Dendritic cell treated with granulocyte-macrophage colony-stimulating factor and Interleukin-4, amounts not matched to agents 40 ng/mL and 50 ng/mL, for 4 days (primary cell): ENCODE measurements at regions not wholly inside any gene's neighbourhood (a gene's known extent, or its start where the extent isn't known, plus 50 kb on each side); places are given as distances from the start of the nearest gene placed in this dataset.

Source experiments
- H3K27ac Mint-ChIP-seq: one replicate; pipeline ENCODE4 v1.8.0; 2022; ENCODE audit warnings: mild to moderate bottlenecking, mixed read lengths
- H3K27me3 Mint-ChIP-seq: one replicate; pipeline ENCODE4 v1.8.0; 2022; ENCODE audit warnings: mild to moderate bottlenecking, mixed read lengths
- H3K36me3 Mint-ChIP-seq: one replicate; pipeline ENCODE4 v1.8.0; 2022; ENCODE audit warnings: low read depth, mixed read lengths
- H3K4me1 Mint-ChIP-seq: one replicate; pipeline ENCODE4 v1.8.0; 2022; ENCODE audit warnings: low read depth, mixed read lengths
- H3K4me3 Mint-ChIP-seq: one replicate; pipeline ENCODE4 v1.8.0; 2022; ENCODE audit warnings: mild to moderate bottlenecking, moderate library complexity, mixed read lengths
- H3K9me3 Mint-ChIP-seq: one replicate; pipeline ENCODE4 v1.8.0; 2022; ENCODE audit warnings: mixed read lengths
- intact Hi-C: fragments of 100-400 bp; cut with micrococcal nuclease; formaldehyde crosslinking; loops from one replicate; pipeline ENCODE4 v1.15.0; 2022

DNA sequence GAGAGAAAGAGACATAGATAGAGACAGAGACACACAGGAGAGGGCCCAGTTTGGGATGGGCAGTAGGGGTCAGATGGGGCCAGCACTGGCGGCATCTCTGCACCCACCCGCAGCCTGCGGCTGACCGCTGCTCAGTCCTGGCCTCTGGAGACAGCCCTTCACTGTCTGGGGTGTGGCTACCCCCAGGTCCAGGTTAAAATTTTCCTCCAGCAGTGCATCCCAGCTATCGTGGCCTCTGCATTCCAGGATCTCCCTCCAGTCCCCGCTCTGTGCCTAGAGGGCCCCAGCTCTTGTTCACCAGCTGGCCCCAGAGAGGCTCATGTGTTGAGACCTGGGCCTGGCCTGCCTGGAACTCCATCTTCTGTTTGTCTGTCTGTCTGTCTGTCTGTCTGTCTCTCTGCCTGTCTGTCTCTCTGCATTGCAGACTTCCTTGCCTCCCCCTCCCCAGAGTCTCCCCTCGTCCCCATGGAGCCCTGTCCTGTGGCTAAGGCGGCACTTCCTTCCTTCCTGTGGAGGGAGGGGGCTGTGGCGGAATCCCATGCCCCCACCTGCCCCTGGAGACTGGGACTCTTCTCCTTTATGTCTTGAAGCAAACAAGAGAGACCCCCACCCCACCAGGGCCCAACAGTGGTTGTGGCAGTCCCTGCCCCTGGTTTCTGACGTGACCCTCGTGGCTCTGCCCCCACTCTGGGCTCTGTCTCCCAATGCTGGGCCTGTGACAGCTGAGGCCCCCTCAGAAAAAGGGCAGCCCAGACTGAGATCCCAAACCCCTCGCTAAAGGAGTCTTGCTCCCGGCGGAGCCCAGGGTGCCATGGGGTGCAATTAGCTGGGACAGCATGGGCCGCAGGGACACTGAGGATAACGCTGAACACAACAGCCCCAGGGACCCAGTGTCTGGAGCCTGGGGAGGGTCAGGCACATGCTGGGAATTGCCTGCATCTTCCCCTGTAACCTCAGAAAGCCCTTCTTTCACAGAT is 241.8 kb downstream of the NPHP4 start:
- no peaks in the 10 kb centered on the region for H3K9me3 Mint-ChIP-seq
- H3K4me3 Mint-ChIP-seq, result no peak overlapping the region
- intact Hi-C loops, result no loop called here
- H3K27me3 Mint-ChIP-seq, result no peaks in the 10 kb centered on the region
- no peaks in the 10 kb centered on the region for H3K4me1 Mint-ChIP-seq
- H3K27ac Mint-ChIP-seq, result no peak overlapping the region
- no peaks in the 10 kb centered on the region for H3K36me3 Mint-ChIP-seq

DNA sequence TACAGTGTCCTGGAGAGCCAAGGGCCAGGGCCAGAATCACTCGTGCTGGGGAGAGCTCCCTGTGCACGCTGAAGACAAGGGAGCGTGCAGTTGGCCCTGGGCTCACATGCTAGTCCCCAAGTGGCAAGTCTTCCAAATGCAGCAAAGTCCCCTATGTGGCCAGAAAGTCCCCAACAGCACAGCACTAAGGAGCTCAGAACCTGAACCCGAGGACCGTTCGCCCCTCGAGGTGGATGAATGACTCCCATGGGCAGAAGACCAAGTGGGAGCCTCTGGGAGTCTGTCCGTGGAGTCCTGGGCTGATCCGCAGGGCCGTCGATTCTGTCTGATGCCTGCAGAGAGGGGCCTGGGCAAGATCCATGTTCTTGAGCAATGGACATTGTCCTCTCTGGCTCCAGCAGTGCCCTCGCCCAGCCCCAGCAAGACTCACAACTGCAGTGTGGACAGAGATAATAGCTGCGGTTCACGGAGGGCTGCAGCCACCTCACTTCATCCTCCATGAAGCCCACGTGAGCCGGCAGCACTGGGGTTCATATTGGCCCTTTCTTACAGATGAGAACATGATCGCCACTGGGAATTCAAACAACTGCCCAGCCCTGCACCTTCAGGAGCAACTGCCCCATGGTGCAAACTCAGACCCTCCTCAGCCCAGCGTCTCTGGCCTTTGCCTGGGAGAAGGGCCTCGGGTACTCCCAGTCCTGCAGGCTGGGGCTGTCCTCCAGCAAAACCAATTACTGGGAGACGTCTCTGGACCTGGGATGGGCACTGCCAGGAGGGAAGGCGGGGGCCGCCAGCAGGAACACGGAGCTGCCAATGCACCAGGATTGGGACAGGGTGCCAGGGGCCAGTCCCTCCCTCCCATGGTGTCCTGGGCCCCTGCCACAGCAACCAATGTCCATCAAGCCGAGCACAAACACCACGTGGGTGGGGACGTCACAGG is 243.7 kb downstream of the NPHP4 start:
- H3K4me1 Mint-ChIP-seq, result no peaks in the 10 kb centered on the region
- H3K9me3 Mint-ChIP-seq, result no peaks in the 10 kb centered on the region
- peaks cover 6% of the 10 kb centered on the region for H3K27me3 Mint-ChIP-seq
- no peak overlapping the region for H3K27ac Mint-ChIP-seq
- no peak overlapping the region for H3K4me3 Mint-ChIP-seq
- no peaks in the 10 kb centered on the region for H3K36me3 Mint-ChIP-seq
- intact Hi-C loops, result loop anchor here (5.0 kb wide), 1 partner anchor 1836 kb away; no protein-coding TSS in a partner anchor

DNA sequence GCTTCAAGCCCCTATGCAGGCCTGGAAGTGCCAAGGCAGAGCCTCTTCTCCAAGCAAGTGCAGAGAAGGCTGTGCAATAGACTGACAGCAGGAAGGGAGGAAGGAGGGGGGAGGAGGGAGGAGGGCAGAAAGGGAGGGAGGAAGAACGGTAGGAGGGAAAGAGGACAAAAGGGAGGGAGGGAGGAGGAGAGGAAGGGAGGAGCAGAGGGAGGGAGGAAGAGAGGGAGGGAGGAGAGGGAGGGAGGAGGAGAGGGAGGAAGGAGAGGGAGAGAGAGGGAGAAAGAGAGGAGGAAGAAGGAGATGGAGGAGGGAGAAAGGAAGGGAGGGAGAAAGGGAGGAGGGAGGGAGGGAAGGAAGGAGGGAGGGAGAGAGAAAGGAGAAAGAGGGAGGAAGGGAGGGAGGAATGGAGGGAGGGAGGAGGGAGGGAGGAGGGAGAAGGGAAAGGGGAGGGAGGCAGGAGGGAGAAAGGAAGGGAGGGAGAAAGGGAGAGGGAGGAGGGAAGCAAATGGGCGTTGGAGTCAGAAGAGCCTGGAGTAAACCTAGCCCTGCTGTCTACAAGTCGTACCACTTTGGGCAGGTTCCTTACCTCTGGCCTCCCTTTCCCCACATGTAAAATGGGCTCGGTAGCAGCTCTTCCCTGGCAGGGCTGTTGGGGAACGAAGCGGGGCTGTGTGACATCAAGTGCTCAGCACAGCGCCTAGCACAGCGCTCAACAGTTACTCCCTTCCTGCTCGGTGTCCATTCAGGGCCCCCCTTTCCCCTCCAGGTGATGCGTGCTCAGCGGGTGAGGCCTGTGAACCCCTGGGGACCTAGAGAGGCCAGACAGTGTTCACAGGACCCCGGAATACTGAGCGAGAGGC is 244.6 kb downstream of the NPHP4 start:
- Mint-ChIP-seq H3K9me3 (no peaks in the 10 kb centered on the region), H3K27ac (no peak overlapping the region), H3K4me3 (no peak overlapping the region), H3K4me1 (no peaks in the 10 kb centered on the region), H3K27me3 (peaks cover 6% of the 10 kb centered on the region), H3K36me3 (no peaks in the 10 kb centered on the region)
- intact Hi-C loops, result loop anchor here (5.0 kb wide), 1 partner anchor 1835 kb away; no protein-coding TSS in a partner anchor

DNA sequence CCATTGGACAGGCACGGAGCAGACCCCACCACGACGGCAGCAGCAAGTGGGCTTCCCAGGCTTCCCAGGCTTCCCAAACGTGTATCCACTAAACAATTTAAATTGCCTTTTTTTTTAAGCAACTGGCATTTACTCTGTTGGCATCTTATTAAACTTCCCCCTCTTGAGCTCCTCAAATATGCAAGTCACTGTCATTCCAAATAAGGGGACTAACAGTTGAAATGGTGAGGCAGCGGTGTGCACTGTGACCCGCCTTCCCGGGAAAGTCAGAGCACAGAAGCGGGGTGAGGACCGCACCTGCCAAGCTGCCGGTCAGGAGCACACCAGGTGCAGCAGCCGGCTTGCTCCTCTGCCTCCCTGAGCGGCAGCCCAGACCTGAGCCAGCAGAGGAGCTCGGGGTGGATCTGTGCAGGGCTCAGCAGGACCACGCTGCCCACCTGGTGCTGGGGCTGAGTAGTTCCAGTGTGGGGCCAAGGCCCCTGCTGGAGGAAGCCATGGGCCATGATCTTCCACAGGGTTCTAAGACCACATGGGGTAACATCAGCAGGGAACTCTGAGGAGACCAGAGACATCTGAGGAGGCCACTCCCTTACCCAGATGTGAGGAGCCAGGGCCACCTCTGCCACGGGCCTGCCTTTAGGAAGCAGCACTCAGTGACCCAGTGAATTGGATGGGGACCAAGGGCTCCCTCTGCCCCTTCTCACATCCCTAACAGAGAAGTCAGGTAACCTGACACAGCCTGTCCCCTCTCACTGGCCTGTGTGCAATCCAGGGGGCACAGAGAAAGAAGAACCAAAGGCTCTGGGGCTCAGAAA is 245.4 kb downstream of the NPHP4 start:
- Mint-ChIP-seq H3K27ac (no peak overlapping the region), H3K4me3 (no peak overlapping the region), H3K27me3 (peaks cover 6% of the 10 kb centered on the region), H3K4me1 (no peaks in the 10 kb centered on the region), H3K36me3 (no peaks in the 10 kb centered on the region), H3K9me3 (no peaks in the 10 kb centered on the region)
- intact Hi-C loops, result loop anchor here (5.0 kb wide), 1 partner anchor 1835 kb away; no protein-coding TSS in a partner anchor

DNA sequence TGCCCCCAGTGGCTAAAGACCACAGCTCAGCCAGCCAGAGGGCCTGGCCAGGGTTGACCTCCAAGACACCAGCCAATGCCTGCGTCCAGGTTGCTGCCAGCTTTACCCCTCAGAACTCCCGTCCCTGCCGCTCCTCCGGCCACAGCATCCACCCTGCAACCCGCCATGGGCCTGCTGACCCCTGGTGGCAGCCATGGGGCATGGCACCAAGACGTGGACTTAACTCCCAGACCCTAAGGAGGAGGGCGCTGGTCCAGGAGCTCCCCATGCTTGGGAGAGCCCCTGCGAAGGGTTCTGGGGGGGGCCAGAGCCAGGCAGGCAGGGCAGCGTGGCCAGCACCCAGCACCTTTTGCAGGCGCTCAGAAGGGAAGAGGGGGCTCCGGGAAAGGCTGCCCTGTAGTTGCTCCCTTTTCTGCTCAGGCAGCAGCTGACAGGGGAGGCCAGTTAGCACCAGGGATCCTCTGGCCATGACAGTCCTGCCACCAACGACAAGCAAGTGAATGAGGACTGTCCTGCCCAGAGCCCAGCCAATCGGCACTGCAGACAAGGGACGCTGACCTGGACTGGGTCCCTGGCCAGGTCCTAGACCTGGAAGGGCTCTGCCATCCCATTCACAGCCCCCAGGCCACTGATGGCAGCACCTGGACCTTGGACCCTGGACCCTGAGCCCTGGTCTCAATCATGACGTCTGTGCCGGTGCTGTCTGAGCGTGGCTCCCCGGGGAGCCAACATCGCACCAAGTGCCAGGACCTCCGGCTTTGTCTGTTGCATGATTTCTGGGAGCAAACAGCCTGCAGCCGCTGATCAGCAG is 246.2 kb downstream of the NPHP4 start:
- H3K9me3 Mint-ChIP-seq, result no peaks in the 10 kb centered on the region
- intact Hi-C loops, result loop anchor here (5.0 kb wide), 1 partner anchor 1834 kb away; no protein-coding TSS in a partner anchor
- H3K27ac Mint-ChIP-seq, result no peak overlapping the region
- H3K4me1 Mint-ChIP-seq, result no peaks in the 10 kb centered on the region
- H3K4me3 Mint-ChIP-seq, result no peak overlapping the region
- H3K36me3 Mint-ChIP-seq, result no peaks in the 10 kb centered on the region
- H3K27me3 Mint-ChIP-seq, result peaks cover 6% of the 10 kb centered on the region

DNA sequence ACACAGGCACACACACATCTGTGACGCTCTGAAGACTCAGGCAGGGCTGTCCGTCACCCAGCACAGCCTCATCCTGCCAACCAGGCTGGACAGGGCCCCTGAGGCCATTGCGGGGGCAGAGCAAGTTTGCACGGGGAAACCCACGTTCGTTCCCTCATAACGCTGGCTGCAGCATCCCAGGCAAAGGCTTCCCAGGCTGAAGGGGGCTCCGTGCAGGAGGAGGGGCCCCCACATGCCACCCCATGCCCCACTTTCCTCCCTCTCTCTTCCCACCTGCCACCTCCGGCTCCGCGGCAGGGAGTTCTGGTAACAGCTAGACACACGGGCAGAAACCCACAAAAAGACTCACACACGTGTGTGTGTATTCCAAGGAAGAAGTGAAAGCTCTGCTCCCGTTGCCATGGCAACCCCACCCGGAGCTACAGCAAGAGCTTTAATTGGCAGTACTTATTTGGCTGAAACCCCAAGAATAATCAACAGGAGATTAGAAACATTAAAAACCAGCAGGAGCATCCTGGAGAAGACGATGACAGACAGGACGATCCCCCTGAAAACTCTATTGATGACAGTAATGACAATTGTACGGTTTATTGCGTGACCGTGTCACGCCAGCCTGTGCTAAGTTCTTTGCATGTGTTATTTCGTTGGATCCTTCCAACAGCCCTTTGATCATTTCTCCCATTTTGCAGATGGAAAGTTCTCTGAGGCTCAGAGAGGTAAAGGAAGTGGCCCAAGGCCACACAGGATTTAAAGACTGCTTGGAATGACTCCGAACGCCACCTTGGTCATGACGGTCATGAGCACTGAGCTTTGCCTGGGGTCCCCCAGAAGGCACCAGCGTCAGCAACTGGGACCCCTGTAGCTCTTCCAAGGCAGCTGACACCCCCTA is 247.1 kb downstream of the NPHP4 start:
- H3K27ac Mint-ChIP-seq, result no peak overlapping the region
- intact Hi-C loops, result loop anchor here (5.0 kb wide), 1 partner anchor 1833 kb away; no protein-coding TSS in a partner anchor
- H3K36me3 Mint-ChIP-seq, result no peaks in the 10 kb centered on the region
- no peak overlapping the region for H3K4me3 Mint-ChIP-seq
- no peaks in the 10 kb centered on the region for H3K9me3 Mint-ChIP-seq
- peaks cover 6% of the 10 kb centered on the region for H3K27me3 Mint-ChIP-seq
- H3K4me1 Mint-ChIP-seq, result no peaks in the 10 kb centered on the region

DNA sequence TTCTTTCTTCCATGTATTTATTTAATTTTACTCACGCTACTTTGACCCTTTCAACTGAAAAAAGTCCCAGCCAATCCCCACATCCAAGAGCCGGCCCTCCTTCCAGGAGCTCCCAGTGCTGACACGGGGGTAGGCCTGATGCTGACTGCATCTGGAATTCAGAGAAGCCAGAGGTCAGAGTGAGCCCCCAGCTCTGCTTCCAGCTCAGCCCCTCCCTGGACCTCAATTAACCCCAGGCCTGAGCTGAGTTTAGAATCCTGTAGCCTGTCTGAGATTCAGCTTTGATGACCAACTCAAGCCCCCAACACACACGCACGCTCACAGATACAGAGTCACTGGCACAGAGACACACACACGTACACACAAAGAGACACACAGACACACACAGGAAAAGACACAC is 247.9 kb downstream of the NPHP4 start:
- Mint-ChIP-seq H3K36me3 (no peaks in the 10 kb centered on the region), H3K4me3 (no peak overlapping the region), H3K4me1 (no peaks in the 10 kb centered on the region), H3K9me3 (no peaks in the 10 kb centered on the region), H3K27ac (no peak overlapping the region), H3K27me3 (peaks cover 10% of the 10 kb centered on the region)
- intact Hi-C loops, result no loop called here

DNA sequence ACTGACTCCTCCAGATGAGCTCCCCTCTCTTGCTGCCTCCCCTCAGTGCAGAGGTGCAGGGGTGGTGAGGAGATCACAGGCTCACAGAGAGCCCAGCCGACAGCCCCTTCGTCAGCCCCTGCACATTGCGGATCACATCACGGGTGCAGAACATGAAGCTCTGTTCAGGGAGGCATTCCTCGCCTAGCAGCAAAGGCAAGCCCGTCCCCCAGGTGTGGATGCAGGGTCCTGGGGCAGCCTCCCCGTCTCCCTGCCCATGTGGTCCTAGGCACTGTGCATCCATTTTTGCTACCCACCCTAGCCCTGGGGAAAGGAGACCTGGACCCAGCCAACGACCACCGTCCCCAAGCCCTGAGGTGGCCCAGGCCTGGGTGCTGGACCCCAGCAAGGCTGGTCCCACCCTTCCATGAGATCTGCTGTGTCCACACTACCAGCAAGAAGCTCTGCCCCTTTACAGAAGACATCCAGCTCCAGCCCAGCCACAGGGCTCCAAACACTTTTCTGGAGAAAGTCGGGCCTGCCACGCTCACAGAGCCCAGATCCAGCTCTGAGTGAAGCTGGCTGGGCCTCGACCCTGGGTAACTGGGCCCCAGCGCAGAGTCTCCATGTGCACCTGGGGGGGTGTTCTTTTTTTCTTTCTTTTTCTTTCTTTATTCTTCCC is 248.7 kb downstream of the NPHP4 start:
- Mint-ChIP-seq H3K9me3 (no peaks in the 10 kb centered on the region), H3K4me1 (no peaks in the 10 kb centered on the region), H3K27me3 (peaks cover 10% of the 10 kb centered on the region), H3K36me3 (no peaks in the 10 kb centered on the region), H3K4me3 (no peak overlapping the region), H3K27ac (no peak overlapping the region)
- intact Hi-C loops, result no loop called here

DNA sequence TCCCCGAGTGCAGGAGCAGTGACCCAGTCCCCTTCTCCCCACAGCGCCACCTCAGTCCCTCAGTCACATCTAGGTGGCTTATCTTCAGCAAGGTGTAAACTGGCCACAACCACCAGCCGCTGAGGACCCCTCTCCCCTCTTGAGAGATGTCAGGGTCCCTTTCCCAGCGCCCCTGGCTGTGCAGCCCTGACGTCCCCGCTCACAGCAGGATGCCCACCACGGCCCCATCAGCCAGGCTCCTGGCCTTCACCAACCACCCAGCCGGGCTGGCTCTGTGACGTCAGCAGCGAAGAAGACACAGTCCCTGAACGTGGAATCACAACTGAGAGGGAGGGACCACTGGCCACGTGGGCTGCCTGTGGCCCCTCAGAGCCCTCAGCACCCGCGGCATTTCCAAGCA is 249.4 kb downstream of the NPHP4 start:
- no peak overlapping the region for H3K27ac Mint-ChIP-seq
- no peaks in the 10 kb centered on the region for H3K4me1 Mint-ChIP-seq
- no peaks in the 10 kb centered on the region for H3K36me3 Mint-ChIP-seq
- H3K9me3 Mint-ChIP-seq, result no peaks in the 10 kb centered on the region
- H3K27me3 Mint-ChIP-seq, result peaks cover 10% of the 10 kb centered on the region
- intact Hi-C loops, result no loop called here
- H3K4me3 Mint-ChIP-seq, result no peak overlapping the region

DNA sequence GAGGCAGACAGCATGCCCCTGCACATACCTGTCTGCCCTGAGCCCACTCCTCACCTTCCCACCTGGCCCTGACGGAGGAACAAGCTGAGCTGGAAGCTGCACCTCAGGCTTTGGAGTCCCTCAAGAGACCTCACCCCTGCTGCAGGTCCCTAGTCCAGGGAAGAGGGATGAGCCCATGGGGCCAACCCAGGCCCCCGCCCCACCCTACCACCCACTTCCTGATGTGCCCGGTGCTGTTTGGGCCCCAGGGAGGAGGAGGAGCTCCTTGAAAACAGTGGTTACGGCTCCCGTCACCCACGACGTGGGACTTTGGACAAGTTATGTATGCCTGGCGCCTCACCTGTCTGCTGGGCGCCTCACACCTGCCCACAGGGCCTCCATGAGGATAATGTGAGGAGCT is 250.2 kb downstream of the NPHP4 start:
- H3K27me3 Mint-ChIP-seq, result peaks cover 10% of the 10 kb centered on the region
- H3K9me3 Mint-ChIP-seq, result no peaks in the 10 kb centered on the region
- no peak overlapping the region for H3K4me3 Mint-ChIP-seq
- H3K4me1 Mint-ChIP-seq, result no peaks in the 10 kb centered on the region
- no peak overlapping the region for H3K27ac Mint-ChIP-seq
- intact Hi-C loops, result no loop called here
- no peaks in the 10 kb centered on the region for H3K36me3 Mint-ChIP-seq
